Tibial artery (tissue), 4 donors: ENCODE measurements at regions not wholly inside any gene's neighbourhood (a gene's known extent, or its start where the extent isn't known, plus 50 kb on each side); places are given as distances from the start of the nearest gene placed in this dataset.

Experiments
- DNase-seq, 2 donors: peaks; one replicate each; pipeline ENCODE4 v3.0.0-alpha.2; 2019
- H3K27ac ChIP-seq, 2 donors: fragments of 200-600 bp; sonication (generic) in 1 of 2; 1 replicate in 1 of 2; 2 replicates in 1 of 2; pipeline ENCODE4 v1.5.1; 2018 to 2019; ENCODE audit warnings: mild to moderate bottlenecking in 1 of 2
- H3K27me3 ChIP-seq, 2 donors: fragments of 200-600 bp; sonication (generic) in 1 of 2; one replicate each; pipeline versions ENCODE4 v1.5.1 to v1.6.0; 2016 to 2019
- H3K36me3 ChIP-seq, 3 donors: fragments of 200-600 bp; sonication (generic) in 2 of 3; one replicate each; pipeline ENCODE4 v1.5.1; 2016 to 2019; ENCODE audit warnings: mild to moderate bottlenecking in 2 of 3
- H3K4me1 ChIP-seq, 4 donors: fragments of 200-600 bp; sonication (generic) in 2 of 4; 1 replicate in 3 of 4; 2 replicates in 1 of 4; pipeline ENCODE4 v1.5.1; 2016 to 2019
- H3K4me3 ChIP-seq, 2 donors: fragments of 200-600 bp; sonication (generic) in 1 of 2; 1 replicate in 1 of 2; 2 replicates in 1 of 2; pipeline ENCODE4 v1.5.1; 2018 to 2019; ENCODE audit warnings: mild to moderate bottlenecking in 2 of 2
- H3K9me3 ChIP-seq, 3 donors: fragments of 200-600 bp; sonication (generic) in 1 of 3; one replicate each; pipeline ENCODE4 v1.5.1; 2016 to 2019
- intact Hi-C: fragments of 100-400 bp; cut with DNase I; formaldehyde crosslinking; loops from one replicate; pipeline ENCODE4 v1.15.0; 2023; ENCODE audit warnings: low total_unique reads
- TF ChIP-seq, protein P1 (sequence below), 2 experiments: fragments of 200-600 bp in 1 of 2; fragments of 450-650 bp in 1 of 2; IDR thresholded peaks; one replicate each; pipeline ENCODE4 v1.5.1; 2017 to 2019; ENCODE audit warnings: antibody characterized with exemption in 2 of 2, mild to moderate bottlenecking in 1 of 2, moderate library complexity in 1 of 2

DNA sequence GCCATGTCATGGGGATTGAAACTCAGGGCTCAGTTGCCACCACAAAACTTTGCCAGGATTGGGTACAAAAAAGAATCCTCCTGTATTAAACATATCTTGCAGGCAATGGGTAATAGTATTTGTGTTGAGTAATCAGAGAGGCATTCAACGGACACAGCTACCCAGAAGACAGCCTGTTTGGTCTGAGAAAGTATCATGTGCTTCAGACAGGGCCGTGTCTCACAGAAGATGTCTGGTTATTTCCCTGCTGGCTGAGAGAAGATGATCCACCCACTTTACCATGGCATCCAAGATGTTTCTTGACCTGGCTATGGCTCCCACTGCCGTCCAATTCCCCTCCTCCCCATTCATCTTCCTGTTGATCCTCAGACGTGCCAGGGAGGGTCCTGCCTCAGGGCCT, 304.3 kb upstream of the XYLT1 start:
- Histone ChIP-seq H3K9me3 (no peaks in the 10 kb centered on the region), H3K36me3 (no peaks in the 10 kb centered on the region), H3K27me3 (peaks cover 0 to 3% of the 10 kb centered on the region in 2 donors), H3K27ac (no peak overlapping the region), H3K4me1 (no peaks in the 10 kb centered on the region), H3K4me3 (no peak overlapping the region)
- intact Hi-C loops: no loop called here
- TF ChIP-seq, protein P1, sequence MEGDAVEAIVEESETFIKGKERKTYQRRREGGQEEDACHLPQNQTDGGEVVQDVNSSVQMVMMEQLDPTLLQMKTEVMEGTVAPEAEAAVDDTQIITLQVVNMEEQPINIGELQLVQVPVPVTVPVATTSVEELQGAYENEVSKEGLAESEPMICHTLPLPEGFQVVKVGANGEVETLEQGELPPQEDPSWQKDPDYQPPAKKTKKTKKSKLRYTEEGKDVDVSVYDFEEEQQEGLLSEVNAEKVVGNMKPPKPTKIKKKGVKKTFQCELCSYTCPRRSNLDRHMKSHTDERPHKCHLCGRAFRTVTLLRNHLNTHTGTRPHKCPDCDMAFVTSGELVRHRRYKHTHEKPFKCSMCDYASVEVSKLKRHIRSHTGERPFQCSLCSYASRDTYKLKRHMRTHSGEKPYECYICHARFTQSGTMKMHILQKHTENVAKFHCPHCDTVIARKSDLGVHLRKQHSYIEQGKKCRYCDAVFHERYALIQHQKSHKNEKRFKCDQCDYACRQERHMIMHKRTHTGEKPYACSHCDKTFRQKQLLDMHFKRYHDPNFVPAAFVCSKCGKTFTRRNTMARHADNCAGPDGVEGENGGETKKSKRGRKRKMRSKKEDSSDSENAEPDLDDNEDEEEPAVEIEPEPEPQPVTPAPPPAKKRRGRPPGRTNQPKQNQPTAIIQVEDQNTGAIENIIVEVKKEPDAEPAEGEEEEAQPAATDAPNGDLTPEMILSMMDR (IDR thresholded peaks at IDR 0.05): no peak
- no peak for DNase-seq

DNA sequence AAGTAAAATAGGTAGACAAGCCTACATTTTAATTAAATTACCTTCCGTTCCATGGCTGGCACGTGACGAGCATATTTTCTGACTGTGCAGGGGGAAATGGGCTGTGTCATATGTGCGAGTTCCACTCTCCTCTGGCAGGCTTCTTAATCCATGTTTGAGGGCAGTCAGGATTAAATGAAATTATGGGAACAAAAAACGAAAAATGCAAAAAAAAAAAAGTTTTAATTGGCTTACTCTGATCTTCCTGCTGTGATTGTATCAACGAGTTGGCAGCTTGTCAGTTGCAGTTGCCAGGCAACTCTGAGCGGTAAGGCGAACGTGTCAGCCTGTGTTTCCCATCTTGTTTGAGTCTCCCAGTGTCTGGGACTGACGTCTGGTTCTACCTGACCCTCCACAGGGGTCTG, 302.9 kb upstream of the XYLT1 start:
- TF ChIP-seq, protein P1 (IDR thresholded peaks at IDR 0.05): no peak
- no peak overlapping the region for H3K27ac ChIP-seq
- H3K4me3 ChIP-seq: no peak overlapping the region
- H3K4me1 ChIP-seq: no peaks in the 10 kb centered on the region
- intact Hi-C loops: no loop called here
- DNase-seq: no peak
- no peaks in the 10 kb centered on the region for H3K9me3 ChIP-seq
- peaks cover 0 to 3% of the 10 kb centered on the region in 2 donors for H3K27me3 ChIP-seq
- no peaks in the 10 kb centered on the region for H3K36me3 ChIP-seq

DNA sequence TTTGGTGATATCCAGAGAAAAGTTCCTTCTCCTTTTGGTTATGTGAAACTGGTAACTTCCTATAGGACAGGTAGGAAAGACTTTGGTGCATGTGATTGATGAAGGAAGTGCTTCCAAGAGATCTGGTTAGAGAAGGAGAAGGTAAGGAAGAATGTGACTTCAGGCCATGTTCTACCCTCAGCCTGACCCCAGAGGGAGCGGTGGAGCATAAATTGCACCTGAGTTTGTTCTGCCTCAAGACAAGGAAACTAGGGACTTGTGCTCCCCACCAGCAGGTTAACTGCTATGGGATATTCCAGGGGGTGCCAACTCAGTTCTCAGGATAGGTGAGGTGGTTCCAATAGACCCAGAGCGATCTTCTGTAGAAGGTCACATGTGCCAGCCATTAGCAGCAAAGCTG, 299.3 kb upstream of the XYLT1 start:
- TF ChIP-seq, protein P1 (IDR thresholded peaks at IDR 0.05): no peak
- peaks cover 0 to 3% of the 10 kb centered on the region in 2 donors for H3K27me3 ChIP-seq
- DNase-seq: no peak
- no peaks in the 10 kb centered on the region for H3K4me1 ChIP-seq
- no peaks in the 10 kb centered on the region for H3K9me3 ChIP-seq
- no peak overlapping the region for H3K27ac ChIP-seq
- no peak overlapping the region for H3K4me3 ChIP-seq
- intact Hi-C loops: no loop called here
- H3K36me3 ChIP-seq: no peaks in the 10 kb centered on the region

DNA sequence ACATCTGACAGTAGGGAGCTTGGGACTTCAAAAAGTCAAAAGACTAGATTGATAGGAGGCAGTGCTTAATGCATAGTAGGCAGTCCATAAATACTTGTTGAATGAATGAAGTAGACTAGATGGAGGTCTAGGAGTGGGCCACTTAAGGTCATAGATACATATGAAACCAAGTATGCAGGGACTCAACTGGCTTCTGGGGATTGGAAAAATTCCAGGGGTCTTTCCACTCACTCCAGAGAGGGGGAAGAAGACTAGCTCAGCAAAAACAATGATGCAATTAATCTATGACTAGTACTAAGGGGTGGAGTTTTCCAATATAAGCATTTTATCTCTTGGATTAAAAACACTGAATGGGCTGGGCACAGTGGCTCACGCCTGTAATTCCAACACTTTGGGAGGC, 298.3 kb upstream of the XYLT1 start:
- H3K4me1 ChIP-seq: no peaks in the 10 kb centered on the region
- no peaks in the 10 kb centered on the region for H3K36me3 ChIP-seq
- no peak overlapping the region for H3K4me3 ChIP-seq
- intact Hi-C loops: no loop called here
- H3K27ac ChIP-seq: no peak overlapping the region
- no peak for DNase-seq
- H3K9me3 ChIP-seq: no peaks in the 10 kb centered on the region
- TF ChIP-seq, protein P1 (IDR thresholded peaks at IDR 0.05): no peak
- peaks cover 0 to 2% of the 10 kb centered on the region in 2 donors for H3K27me3 ChIP-seq

DNA sequence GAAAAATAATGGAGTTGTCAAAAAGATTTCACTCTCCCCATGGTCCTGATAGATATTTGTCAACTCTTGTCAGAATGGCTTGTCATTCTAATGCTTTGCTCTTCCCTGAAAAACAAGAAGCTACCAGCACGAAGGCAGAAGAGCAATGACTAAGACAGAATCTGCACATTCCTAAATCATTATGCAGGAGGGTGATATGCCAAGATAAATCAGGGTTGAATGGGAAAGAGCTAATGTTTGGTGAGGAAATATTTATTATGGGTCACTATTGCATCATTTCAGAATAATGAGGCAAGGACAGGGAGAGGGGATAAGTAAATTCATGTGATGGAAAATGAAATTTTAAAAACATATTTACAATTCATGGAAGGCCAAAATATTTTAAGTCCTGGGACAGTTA, 297.5 kb upstream of the XYLT1 start:
- no peaks in the 10 kb centered on the region for H3K27me3 ChIP-seq
- intact Hi-C loops: no loop called here
- no peak overlapping the region for H3K4me3 ChIP-seq
- H3K36me3 ChIP-seq: no peaks in the 10 kb centered on the region
- H3K27ac ChIP-seq: no peak overlapping the region
- TF ChIP-seq, protein P1 (IDR thresholded peaks at IDR 0.05): no peak
- no peaks in the 10 kb centered on the region for H3K9me3 ChIP-seq
- no peak for DNase-seq
- H3K4me1 ChIP-seq: no peaks in the 10 kb centered on the region

DNA sequence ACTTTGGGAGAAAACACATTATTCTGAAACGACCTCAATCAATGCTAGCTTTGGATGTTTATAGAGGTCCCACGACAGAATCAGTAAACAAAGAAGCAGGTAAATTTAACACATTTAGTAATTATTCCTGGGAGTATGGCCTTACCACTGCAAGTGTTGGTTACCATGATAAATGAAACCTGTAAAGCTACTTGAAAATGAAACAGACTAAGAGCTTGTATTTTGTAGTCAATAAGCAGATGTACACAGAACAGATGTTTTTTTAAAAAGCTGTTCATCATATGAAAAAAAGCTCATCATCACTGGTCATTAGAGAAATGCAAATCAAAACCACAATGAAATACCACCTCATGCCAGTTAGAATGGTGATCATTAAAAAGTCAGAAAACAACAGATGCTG, 295.3 kb upstream of the XYLT1 start:
- Histone ChIP-seq H3K4me3 (no peak overlapping the region), H3K27ac (no peak overlapping the region), H3K4me1 (no peaks in the 10 kb centered on the region), H3K9me3 (no peaks in the 10 kb centered on the region), H3K36me3 (no peaks in the 10 kb centered on the region), H3K27me3 (no peaks in the 10 kb centered on the region)
- no peak for DNase-seq
- intact Hi-C loops: no loop called here
- TF ChIP-seq, protein P1 (IDR thresholded peaks at IDR 0.05): no peak
